LNCAP (cell line): ENCODE measurements at regions not wholly inside any gene's neighbourhood (a gene's known extent, or its start where the extent isn't known, plus 50 kb on each side); places are given as distances from the start of the nearest gene placed in this dataset.

Source experiments
- CTCF ChIP-seq: fragments of 450-650 bp; IDR thresholded peaks from 2 replicates; pipeline ENCODE4 v1.5.1; 2017; ENCODE audit warnings: mild to moderate bottlenecking

DNA sequence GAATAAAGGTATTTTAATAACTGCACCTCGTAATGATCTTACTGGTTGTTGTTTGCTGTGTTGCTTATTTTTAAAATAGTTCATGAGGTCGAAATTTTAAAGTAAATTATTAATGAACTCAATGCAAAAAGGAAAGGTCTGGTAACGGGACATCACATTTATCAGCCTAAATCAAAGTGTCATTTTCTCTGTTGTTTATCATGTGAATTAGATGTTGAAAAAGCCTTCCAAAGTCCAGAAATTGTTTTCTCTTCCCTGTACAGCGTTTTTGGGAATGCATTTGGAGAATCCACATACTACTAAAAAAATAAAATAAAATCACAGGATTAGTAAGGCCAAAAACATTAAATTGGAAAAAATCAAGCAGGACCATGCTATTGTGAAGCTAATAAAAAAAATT lies 339.2 kb upstream of the NECTIN3 start:
- no peak for TF ChIP-seq CTCF

DNA sequence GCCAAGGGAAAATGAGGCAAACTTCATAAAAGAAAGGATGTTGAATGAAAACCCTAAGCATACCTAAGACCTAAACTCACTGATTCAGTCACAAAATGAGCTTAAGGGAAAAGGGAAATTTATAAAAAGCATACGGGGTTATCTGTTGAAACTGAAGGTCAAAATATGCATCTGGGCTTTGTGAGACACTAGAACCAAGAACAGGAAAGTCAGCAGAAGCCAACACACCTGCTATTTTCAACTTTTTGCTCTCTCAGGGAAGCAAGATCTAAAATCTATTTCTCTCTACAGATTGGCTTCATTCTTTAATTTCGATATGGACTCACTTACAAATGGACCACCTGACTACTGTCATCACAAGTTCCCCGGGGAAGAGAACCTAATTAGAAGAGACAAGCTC lies 338.6 kb upstream of the NECTIN3 start:
- no peak for TF ChIP-seq CTCF

GRCh38 chr3:110734524-110734923 lies 337.1 kb upstream of the NECTIN3 start:
- no peak for TF ChIP-seq CTCF

- TF ChIP-seq CTCF = no peak
These were observed 335.3 kb upstream of the NECTIN3 start for GRCh38 chr3:110736332-110736731.

DNA sequence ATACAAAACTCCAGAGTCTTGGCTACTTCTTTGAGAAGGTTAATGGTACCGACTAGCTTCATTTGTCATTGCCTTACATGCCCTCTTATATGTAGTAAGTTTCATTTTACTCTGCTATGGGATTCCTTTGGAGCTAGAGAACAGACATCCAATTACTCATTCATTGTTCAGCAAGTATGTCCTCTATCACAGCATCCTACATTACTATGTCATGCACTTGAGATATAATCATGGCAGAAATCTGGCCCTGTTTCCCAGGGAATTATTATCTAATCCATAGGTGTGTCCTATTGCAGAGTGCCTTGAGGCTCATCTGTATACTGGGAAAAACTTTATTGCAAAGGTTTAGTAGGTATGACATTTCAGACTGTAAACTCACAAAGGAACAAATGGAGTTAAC lies 333.1 kb upstream of the NECTIN3 start:
- TF ChIP-seq CTCF = no peak

GRCh38 chr3:110741891-110742290 lies 329.7 kb upstream of the NECTIN3 start:
- TF ChIP-seq CTCF = no peak

DNA sequence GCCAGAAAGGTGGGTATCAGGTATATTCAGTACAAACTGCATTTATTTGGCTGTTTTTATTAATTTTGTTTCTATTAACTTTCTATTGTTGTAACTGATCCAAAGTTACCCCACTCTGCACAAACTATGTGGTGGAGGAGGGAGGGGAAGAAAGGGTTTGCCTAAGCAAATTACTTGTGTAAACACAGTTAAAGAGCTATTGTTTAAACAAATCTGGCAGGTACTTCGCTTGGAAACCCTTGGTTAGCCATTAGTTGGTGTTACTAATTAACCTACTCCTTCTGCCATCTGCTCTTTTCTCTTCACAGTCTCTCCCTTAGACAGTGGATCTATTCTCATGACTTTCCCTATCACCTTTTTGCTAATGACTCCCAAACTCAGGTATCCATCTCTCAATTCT lies 328.4 kb upstream of the NECTIN3 start:
- no peak for TF ChIP-seq CTCF

DNA sequence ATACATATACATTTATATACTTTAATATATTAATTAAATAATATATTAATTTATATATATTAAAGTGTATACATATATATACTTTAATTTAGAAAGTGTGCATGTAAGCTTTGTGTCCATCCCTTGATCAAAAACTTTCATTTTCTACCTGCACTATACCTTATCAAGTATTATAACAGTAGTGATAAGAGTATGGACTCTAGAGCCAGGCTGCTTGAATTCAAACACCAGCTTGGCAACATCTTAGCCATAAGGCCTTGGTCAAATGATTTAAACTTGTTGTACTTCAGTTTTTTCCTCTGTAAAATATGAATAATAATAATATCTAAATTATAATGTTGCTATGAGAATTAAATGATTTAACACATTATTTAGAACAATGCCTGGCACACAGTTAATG lies 327.6 kb upstream of the NECTIN3 start:
- no peak for TF ChIP-seq CTCF
